ENCODE measurements at regions not wholly inside any gene's neighbourhood (a gene's known extent, or its start where the extent isn't known, plus 50 kb on each side); places are given as distances from the start of the nearest gene placed in this dataset.

DNA sequence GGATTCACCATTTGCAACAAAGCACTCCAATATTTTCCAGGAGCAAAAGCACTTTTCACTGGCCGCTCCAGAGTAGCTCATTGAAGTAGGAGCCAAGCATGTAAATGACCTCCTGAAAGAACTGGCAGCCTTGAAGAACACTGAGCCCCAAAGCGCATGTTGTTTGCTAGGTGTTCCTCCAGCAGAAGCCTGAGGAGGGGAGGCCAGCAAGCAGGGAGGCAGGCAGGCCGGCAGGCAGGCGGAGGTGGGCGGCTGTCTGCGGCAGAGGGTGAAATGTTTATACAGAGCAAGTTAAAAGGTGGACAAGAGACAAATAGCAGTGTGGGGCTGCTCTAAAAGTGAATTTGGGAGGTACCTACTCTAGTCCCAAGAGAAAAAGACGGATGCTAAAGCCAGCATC is 439.4 kb downstream of the CCDC91 start:
- no peak for DNase-seq (ENCODE audit: low spot score)
- TF ChIP-seq, protein P1, sequence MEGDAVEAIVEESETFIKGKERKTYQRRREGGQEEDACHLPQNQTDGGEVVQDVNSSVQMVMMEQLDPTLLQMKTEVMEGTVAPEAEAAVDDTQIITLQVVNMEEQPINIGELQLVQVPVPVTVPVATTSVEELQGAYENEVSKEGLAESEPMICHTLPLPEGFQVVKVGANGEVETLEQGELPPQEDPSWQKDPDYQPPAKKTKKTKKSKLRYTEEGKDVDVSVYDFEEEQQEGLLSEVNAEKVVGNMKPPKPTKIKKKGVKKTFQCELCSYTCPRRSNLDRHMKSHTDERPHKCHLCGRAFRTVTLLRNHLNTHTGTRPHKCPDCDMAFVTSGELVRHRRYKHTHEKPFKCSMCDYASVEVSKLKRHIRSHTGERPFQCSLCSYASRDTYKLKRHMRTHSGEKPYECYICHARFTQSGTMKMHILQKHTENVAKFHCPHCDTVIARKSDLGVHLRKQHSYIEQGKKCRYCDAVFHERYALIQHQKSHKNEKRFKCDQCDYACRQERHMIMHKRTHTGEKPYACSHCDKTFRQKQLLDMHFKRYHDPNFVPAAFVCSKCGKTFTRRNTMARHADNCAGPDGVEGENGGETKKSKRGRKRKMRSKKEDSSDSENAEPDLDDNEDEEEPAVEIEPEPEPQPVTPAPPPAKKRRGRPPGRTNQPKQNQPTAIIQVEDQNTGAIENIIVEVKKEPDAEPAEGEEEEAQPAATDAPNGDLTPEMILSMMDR (IDR thresholded peaks at IDR 0.05; ENCODE audit: extremely low read depth, missing control alignments), result no peak

DNA sequence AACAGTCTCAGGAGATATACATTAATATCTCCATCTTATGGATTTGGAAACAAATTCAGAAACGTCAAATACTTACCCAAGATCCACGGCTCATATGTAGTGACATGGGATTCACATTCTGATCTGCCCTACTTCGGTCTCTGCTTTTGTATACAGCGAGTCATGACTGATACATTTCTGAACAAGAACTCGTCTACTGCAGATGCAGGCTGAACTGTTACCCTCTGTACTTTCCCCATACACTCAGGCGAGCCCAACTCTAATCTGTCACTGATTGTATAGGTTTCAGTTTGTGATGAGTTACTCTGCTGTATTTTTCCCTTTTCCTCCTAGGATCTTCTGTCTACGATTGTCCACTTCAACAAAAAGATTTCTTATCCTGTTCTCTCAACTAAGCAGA is 441.6 kb downstream of the CCDC91 start:
- no peak for DNase-seq (ENCODE audit: low spot score)
- TF ChIP-seq, protein P1 (IDR thresholded peaks at IDR 0.05; ENCODE audit: extremely low read depth, missing control alignments), result no peak

DNA sequence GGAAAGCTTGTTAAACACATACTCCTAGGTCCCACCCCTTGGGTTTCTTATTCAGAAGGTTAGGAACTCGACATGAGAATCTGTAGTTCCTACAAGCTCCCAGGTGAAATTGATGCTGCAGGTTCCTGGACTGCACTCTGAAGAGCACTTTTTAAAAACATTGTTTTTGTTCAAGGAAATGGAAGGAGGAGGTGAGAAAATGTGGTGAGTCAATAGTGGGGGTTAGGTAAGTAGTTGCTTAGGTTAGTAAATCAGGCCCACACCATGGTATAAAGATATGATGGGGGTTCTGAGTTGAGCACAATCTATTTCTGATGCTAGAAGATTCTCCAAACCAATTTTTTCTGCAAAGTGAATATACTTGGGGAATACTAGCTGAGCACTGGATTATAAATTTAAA is 450.3 kb downstream of the CCDC91 start:
- no peak for DNase-seq (ENCODE audit: low spot score)
- TF ChIP-seq, protein P1 (IDR thresholded peaks at IDR 0.05; ENCODE audit: extremely low read depth, missing control alignments), result no peak

DNA sequence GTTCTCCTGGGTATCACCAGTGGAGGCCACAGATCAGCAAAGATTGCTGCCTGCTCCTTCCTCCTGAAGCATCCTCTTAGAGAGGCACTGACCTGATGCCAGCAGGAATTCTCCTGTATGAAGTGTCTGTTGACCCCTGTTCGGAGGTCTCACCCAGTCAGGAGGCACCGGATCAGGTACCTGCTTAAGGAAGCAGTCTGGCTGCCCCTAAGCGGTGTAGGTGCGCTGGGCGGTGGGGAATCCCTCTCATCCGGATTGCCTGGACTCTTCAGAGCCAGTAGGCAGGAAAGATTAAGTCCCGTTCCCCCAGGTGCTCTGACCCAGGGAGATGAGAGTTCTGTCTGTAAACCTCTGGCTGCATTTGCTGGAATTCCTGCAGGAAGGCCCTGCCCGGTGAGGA is 455.2 kb downstream of the CCDC91 start:
- DNase-seq (ENCODE audit: low spot score), result no peak
- TF ChIP-seq, protein P1 (IDR thresholded peaks at IDR 0.05; ENCODE audit: extremely low read depth, missing control alignments), result no peak

DNA sequence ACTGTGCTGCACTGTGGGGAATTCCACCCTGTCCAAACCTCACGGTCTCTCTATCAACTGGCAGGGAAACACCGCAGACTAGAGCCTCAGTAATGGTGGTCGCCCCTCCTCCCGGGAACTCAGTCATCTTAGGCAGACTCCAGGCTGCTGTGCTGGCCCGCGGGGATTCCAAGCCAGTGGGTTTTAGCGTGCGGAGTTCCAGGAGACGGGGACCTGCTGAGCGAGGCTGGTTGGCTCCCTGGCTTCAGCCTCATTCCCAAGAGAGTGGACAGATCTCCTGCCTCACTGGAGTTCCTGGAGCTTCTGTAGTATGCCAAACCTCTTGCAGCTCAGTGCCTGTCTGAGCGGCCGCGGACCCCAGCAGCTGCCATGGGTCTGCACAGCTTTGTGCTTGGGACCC is 455.6 kb downstream of the CCDC91 start:
- TF ChIP-seq, protein P1 (IDR thresholded peaks at IDR 0.05; ENCODE audit: extremely low read depth, missing control alignments), result no peak
- no peak for DNase-seq (ENCODE audit: low spot score)

DNA sequence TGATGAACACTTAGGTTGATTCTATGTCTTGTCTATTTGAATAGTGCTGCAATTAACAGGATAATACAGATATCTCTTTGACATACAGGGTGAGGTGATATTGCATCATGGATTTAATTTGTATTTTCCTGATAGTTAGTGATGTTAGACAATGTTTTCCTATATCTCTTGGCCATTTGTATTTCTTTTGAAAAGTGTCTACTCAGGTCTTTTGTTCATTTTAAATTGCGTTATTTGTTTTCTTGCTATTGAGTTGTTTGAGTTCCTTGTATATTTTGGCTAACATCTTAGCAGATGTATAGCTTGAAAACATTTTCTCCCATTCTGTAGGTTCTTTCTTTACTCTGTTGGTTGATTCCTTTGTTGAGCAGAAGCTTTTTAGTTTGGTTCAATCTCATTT is 460.6 kb downstream of the CCDC91 start:
- no peak for DNase-seq (ENCODE audit: low spot score)
- TF ChIP-seq, protein P1 (IDR thresholded peaks at IDR 0.05; ENCODE audit: extremely low read depth, missing control alignments), result no peak

DNA sequence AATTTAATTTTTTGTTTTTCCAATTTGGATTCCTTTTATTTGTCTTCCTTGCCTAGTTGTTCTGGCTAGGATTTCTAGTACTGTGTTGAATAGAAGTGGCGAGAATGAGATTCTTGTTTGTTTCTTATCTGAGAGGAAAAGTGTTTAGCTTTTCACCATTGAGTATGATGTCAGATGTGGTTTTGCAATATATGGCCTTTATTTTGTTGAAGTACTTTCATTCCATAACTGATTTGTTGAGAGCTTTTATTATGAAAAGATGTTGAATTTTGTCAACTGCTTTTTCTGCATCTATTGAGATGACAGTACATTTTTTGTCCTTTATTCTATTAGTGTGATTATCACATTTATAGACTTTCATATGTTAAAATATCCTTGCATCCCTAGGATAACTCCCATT is 462.0 kb downstream of the CCDC91 start:
- DNase-seq (ENCODE audit: low spot score), result no peak
- TF ChIP-seq, protein P1 (IDR thresholded peaks at IDR 0.05; ENCODE audit: extremely low read depth, missing control alignments), result no peak
